GM13976 (cell line): ENCODE measurements at regions not wholly inside any gene's neighbourhood (a gene's known extent, or its start where the extent isn't known, plus 50 kb on each side); places are given as distances from the start of the nearest gene placed in this dataset.

Experiments
- DNase-seq: peaks from one replicate; pipeline ENCODE4 v3.0.0; 2012; ENCODE audit warnings: low spot score
- in situ Hi-C: fragments of 300-500 bp; cut with MboI; formaldehyde crosslinking; loops from one replicate; pipeline ENCODE4 v1.12.0; 2022; ENCODE audit warnings: low sequenced_read_pairs, mixed read lengths, inconsistent platforms; ENCODE audit not compliant: unreplicated experiment
- TF ChIP-seq, protein P1 (sequence below): IDR thresholded peaks from 2 replicates; pipeline ENCODE4 v1.5.1; 2012; ENCODE audit warnings: borderline replicate concordance, mild to moderate bottlenecking; ENCODE audit not compliant: insufficient read depth; ENCODE audit errors: extremely low read depth, missing control alignments, control extremely low read depth

DNA sequence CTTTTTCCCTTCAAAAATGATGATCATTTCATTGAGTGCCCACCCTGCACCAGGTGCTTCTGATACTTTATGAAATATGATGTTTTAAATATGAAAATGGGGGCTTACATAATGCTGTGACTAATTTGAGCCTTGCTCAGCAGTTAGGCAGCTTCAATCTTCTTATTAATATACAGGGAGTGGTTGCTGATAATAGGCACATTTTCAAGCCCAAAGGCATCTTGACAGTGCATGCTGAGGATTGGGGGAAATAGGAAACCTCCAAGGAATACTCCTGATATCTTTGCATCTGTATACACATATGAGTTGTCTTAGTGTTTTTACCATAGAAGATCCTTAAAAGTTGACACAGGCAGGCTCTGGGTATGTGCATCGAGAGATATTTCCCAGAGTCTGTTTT lies 262.3 kb upstream of the SASH1 start:
- TF ChIP-seq, protein P1, sequence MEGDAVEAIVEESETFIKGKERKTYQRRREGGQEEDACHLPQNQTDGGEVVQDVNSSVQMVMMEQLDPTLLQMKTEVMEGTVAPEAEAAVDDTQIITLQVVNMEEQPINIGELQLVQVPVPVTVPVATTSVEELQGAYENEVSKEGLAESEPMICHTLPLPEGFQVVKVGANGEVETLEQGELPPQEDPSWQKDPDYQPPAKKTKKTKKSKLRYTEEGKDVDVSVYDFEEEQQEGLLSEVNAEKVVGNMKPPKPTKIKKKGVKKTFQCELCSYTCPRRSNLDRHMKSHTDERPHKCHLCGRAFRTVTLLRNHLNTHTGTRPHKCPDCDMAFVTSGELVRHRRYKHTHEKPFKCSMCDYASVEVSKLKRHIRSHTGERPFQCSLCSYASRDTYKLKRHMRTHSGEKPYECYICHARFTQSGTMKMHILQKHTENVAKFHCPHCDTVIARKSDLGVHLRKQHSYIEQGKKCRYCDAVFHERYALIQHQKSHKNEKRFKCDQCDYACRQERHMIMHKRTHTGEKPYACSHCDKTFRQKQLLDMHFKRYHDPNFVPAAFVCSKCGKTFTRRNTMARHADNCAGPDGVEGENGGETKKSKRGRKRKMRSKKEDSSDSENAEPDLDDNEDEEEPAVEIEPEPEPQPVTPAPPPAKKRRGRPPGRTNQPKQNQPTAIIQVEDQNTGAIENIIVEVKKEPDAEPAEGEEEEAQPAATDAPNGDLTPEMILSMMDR = no peak
- in situ Hi-C loops = no loop called here

GRCh38 chr6:148081076-148081475 lies 261.6 kb upstream of the SASH1 start:
- TF ChIP-seq, protein P1 = no peak
- in situ Hi-C loops = no loop called here
- DNase-seq = no peak

More for the DNA sequence above, 262.3 kb upstream of the SASH1 start:
- no peak for DNase-seq

- DNase-seq = no peak
- in situ Hi-C loops = no loop called here
- TF ChIP-seq, protein P1 = no peak
Observed at GRCh38 chr6:148082044-148082443, 260.6 kb upstream of the SASH1 start.

DNA sequence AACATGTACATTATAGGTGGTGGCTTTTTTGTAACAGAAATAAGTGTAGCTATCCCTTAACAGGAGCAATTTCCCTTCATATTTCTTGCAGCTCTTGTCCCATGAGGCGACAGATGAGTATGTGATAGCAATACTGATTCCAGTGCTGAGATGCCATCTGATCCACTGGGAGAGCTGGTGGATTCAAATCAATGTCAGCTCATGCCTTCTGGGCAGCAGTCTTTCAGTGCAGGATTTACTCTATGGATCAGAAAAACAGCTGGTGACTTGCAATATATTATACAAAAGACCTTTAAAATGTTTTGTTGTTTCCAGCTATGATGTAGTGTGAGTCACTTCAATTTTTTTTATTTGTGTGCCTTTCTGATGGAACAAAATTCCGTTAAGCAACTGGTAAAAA lies 259.9 kb upstream of the SASH1 start:
- no peak for DNase-seq
- in situ Hi-C loops = no loop called here
- TF ChIP-seq, protein P1 = no peak

DNA sequence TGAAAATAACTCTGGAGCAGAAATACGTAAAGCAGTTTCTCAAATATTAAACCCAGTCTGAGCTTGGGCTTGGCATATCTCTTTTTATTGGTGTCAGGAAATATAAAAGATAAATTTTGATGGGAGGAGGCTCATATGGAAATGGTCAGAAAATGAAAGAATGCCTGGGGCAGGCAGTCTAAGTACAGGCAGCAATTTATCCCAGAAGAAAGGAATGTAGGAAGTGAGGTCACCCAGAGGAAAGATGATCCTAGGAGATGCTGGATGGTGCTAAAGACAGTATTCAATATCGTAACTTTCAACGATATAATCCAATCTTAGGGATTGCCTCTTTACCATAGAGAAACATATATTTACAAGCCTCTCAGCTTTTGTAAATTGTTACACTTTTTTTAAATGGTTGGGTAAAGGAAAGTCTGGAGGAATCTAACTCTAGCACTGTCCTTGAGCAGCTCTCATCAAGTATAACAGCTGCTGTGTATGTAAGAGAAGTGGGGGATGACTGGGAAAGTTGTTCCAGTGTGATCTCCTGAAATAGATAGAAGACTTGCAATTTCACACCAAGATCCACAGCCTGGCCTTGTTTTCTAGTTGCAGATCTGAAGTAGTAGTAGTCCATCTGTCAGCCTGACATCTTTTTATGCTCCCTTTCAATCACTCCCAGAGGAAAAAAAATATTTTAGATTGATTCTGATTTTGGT lies 256.9 kb upstream of the SASH1 start:
- no peak for DNase-seq
- TF ChIP-seq, protein P1 = no peak
- in situ Hi-C loops = no loop called here

DNA sequence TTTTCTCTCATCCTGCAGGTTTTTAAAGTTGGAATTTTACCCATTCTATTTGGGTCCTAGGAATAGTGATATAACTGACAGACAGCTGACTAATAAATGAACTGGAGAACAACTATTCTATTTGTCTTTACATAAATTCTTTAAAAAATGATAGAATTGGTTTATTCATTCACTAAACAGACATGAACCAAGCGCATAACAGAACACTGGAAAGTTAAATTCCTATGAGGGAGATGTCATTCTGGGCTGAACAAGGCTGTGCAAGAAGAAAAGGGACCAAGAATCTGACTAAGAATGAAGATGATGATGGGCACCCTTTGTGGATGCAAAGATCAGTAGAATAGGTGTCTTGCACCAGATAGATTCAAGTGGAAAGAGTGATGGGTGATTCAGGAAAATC lies 256.3 kb upstream of the SASH1 start:
- in situ Hi-C loops = no loop called here
- TF ChIP-seq, protein P1 = no peak
- no peak for DNase-seq
